Thyroid gland (tissue), 4 donors: ENCODE measurements at regions not wholly inside any gene's neighbourhood (a gene's known extent, or its start where the extent isn't known, plus 50 kb on each side); places are given as distances from the start of the nearest gene placed in this dataset.

Source experiments
- DNase-seq, 2 donors: peaks; one replicate each; pipeline ENCODE4 v3.0.0-alpha.2; 2019
- H3K27ac ChIP-seq, 3 donors: fragments of 200-600 bp; sonication (generic); 1 replicate in 2 of 3; 2 replicates in 1 of 3; pipeline ENCODE4 v1.5.1; 2016 to 2019; ENCODE audit warnings: mild to moderate bottlenecking in 1 of 3, moderate library complexity in 1 of 3
- H3K27me3 ChIP-seq: fragments of 200-600 bp; sonication (generic); one replicate; pipeline ENCODE4 v1.5.1; 2019
- H3K36me3 ChIP-seq, 2 donors: fragments of 200-600 bp; sonication (generic); one replicate each; pipeline ENCODE4 v1.5.1; 2016 to 2019
- H3K4me1 ChIP-seq, 2 donors: fragments of 200-600 bp; sonication (generic); one replicate each; pipeline ENCODE4 v1.5.1; 2017 to 2019
- H3K4me3 ChIP-seq, 3 donors: fragments of 200-600 bp; sonication (generic); replicated peaks in 1 of 3; 1 replicate in 2 of 3; 2 replicates in 1 of 3; pipeline ENCODE4 v1.5.1; 2016; ENCODE audit warnings: mild to moderate bottlenecking in 1 of 3
- H3K9me3 ChIP-seq: fragments of 200-600 bp; sonication (generic); one replicate; pipeline ENCODE4 v1.5.1; 2017
- CTCF ChIP-seq, 6 experiments: fragments of 200-600 bp in 3 of 6; fragments of 450-650 bp in 3 of 6; sonication (generic) in 3 of 6; IDR thresholded peaks; one replicate each; pipeline ENCODE4 v1.5.1; 2016 to 2019; ENCODE audit warnings: antibody characterized with exemption in 6 of 6, mild to moderate bottlenecking in 2 of 6, inconsistent platforms in 1 of 6, moderate library complexity in 1 of 6
- POLR2A ChIP-seq, 2 donors: fragments of 450-650 bp; IDR thresholded peaks; one replicate each; pipeline ENCODE4 v1.6.1; 2017; ENCODE audit warnings: antibody characterized with exemption in 2 of 2, mild to moderate bottlenecking in 2 of 2, moderate library complexity in 1 of 2
- WGBS, 2 donors: methylation state at CpG; one replicate each; pipeline ENCODE4 v1.1.5; 2017; 5-methylcytosine and 5-hydroxymethylcytosine counted together
- intact Hi-C: fragments of 100-400 bp; cut with DNase I; formaldehyde crosslinking; loops from one replicate; pipeline ENCODE4 v1.15.1; 2023

- intact Hi-C loops = no loop called here
- TF ChIP-seq CTCF (IDR thresholded peaks at IDR 0.05) = no peak
- no peak for TF ChIP-seq POLR2A (IDR thresholded peaks at IDR 0.05)
- Histone ChIP-seq H3K4me1 (peaks cover 0 to 8% of the 10 kb centered on the region in 2 donors), H3K36me3 (no peaks in the 10 kb centered on the region), H3K27ac (peak overlapping the region; percentile 2 to 51 (median 36)), H3K27me3 (no peaks in the 10 kb centered on the region), H3K9me3 (no peaks in the 10 kb centered on the region), H3K4me3 (no peak overlapping the region)
- WGBS, 2 donors = 27 to 36% methylated on average over 4 of the region's 4 CpGs
- peak; percentile 51 to 72 for DNase-seq
These were observed 131.3 kb upstream of the RAP1B start for GRCh38 chr12:68479261-68479895.

- 71 to 83% methylated on average over 2 of the region's 2 CpGs for WGBS, 2 donors
- no peak for TF ChIP-seq POLR2A (IDR thresholded peaks at IDR 0.05)
- TF ChIP-seq CTCF (IDR thresholded peaks at IDR 0.05) = no peak
- Histone ChIP-seq H3K36me3 (no peaks in the 10 kb centered on the region), H3K27ac (peak overlapping the region in 1 of 3 donors; percentile 2), H3K4me1 (peaks cover 0 to 8% of the 10 kb centered on the region in 2 donors), H3K9me3 (no peaks in the 10 kb centered on the region), H3K4me3 (no peak overlapping the region), H3K27me3 (no peaks in the 10 kb centered on the region)
- intact Hi-C loops = no loop called here
- DNase-seq = no peak
These were observed 130.8 kb upstream of the RAP1B start for GRCh38 chr12:68479896-68480291.

- Histone ChIP-seq H3K36me3 (no peaks in the 10 kb centered on the region), H3K4me3 (no peak overlapping the region), H3K4me1 (peaks cover 0 to 8% of the 10 kb centered on the region in 2 donors), H3K27me3 (no peaks in the 10 kb centered on the region), H3K9me3 (no peaks in the 10 kb centered on the region), H3K27ac (no peak overlapping the region)
- TF ChIP-seq POLR2A (IDR thresholded peaks at IDR 0.05) = no peak
- DNase-seq = no peak
- intact Hi-C loops = no loop called here
These were observed 130.2 kb upstream of the RAP1B start for GRCh38 chr12:68480526-68480925.

DNA sequence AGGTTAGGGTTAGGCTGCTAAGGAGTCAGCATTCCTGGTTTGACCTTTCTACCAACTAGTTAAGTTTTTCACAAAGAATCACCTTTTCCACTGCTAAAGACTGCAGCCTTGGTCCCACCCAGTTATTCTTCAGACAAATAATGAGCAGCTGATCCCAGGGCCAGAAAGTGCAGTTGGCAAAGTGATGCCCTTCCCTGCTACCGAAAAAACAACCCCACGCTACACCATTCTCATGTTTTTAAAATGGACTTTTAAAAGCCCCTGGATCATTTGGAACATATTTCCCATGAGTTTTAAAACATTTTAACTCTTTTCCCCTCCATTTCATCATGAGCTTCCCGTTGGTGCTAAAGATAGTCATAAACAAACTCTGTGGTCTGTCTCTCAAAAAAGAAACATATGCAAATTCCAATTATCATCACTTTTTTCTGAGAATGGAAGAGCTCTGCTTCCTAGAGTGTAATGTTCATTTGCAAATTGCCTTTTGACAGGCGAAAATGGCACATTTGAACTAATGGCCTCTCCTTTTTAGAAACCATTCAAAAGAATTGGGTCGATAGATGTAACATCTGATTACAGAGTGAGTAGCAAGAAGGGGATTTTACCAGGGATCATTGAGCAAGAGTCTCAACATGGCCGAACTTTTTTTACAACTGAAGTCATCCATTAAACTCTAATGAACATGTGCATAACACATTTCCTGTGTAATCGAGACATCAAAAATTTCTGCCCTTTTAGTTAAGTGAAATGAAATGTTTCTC, 129.3 kb upstream of the RAP1B start:
- H3K27ac ChIP-seq = no peak overlapping the region
- WGBS, 2 donors = 71 to 82% methylated on average over 7 of the region's 7 CpGs
- H3K36me3 ChIP-seq = no peaks in the 10 kb centered on the region
- peaks cover 0 to 8% of the 10 kb centered on the region in 2 donors for H3K4me1 ChIP-seq
- H3K4me3 ChIP-seq = no peak overlapping the region
- intact Hi-C loops = no loop called here
- no peak for TF ChIP-seq POLR2A (IDR thresholded peaks at IDR 0.05)
- TF ChIP-seq CTCF (IDR thresholded peaks at IDR 0.05) = no peak
- no peak for DNase-seq
- H3K27me3 ChIP-seq = no peaks in the 10 kb centered on the region
- H3K9me3 ChIP-seq = no peaks in the 10 kb centered on the region

DNA sequence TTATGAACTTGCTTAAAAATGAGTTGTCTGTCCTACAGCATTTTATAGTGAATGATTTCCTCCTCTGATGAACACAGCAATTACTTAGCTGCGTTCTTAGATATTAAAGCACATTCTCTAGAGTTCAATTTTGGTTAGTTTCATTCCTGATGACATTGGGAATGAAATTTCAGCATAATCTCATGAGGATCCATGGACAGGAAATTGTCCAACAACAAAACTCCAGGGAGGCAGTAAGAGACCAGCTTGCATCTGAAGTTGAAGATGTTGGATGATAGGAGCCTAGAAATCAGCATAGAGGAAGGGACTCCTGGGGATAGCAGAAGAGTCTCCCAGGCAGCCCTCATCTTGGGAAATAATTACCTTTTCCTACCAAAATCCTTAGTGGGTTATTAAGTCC, 128.7 kb upstream of the RAP1B start:
- WGBS, 2 donors = 75 to 76% methylated on average over 1 of the region's 1 CpG
- no peak for TF ChIP-seq CTCF (IDR thresholded peaks at IDR 0.05)
- no peak for TF ChIP-seq POLR2A (IDR thresholded peaks at IDR 0.05)
- Histone ChIP-seq H3K36me3 (no peaks in the 10 kb centered on the region), H3K4me1 (peaks cover 0 to 8% of the 10 kb centered on the region in 2 donors), H3K27me3 (no peaks in the 10 kb centered on the region), H3K9me3 (no peaks in the 10 kb centered on the region), H3K4me3 (no peak overlapping the region), H3K27ac (no peak overlapping the region)
- no peak for DNase-seq
- intact Hi-C loops = no loop called here
